GM21367 (cell line): ENCODE measurements at regions not wholly inside any gene's neighbourhood (a gene's known extent, or its start where the extent isn't known, plus 50 kb on each side); places are given as distances from the start of the nearest gene placed in this dataset.

Source experiments
- ATAC-seq: cut with Tn5 transposase; IDR thresholded peaks from one replicate; pipeline ENCODE4 v1.9.1; 2021; ENCODE audit not compliant: unreplicated experiment

GRCh38 chr7:155201325-155202087 lies 96.2 kb upstream of the INSIG1 start:
- ATAC-seq: no peak

- no peak for ATAC-seq
These were observed 95.4 kb upstream of the INSIG1 start for GRCh38 chr7:155202106-155202871.

GRCh38 chr7:155203059-155203881 lies 94.4 kb upstream of the INSIG1 start:
- no peak for ATAC-seq

- ATAC-seq: no peak
These were observed 93.6 kb upstream of the INSIG1 start for GRCh38 chr7:155203882-155204691.

- ATAC-seq: no peak
These were observed 92.8 kb upstream of the INSIG1 start for GRCh38 chr7:155204744-155205367.

GRCh38 chr7:155205368-155206317 lies 92.0 kb upstream of the INSIG1 start:
- ATAC-seq: peak; percentile 86

- peak; percentile 33 for ATAC-seq
These were observed 91.2 kb upstream of the INSIG1 start for GRCh38 chr7:155206318-155207020.

GRCh38 chr7:155207326-155208002 lies 90.2 kb upstream of the INSIG1 start:
- no peak for ATAC-seq

GRCh38 chr7:155208681-155209477 lies 88.8 kb upstream of the INSIG1 start:
- no peak for ATAC-seq

GRCh38 chr7:155209478-155210319 lies 88.0 kb upstream of the INSIG1 start:
- ATAC-seq: no peak

GRCh38 chr7:155210356-155210755 lies 87.3 kb upstream of the INSIG1 start:
- ATAC-seq: no peak

- ATAC-seq: no peak
These were observed 86.5 kb upstream of the INSIG1 start for GRCh38 chr7:155211173-155211572.

- ATAC-seq: no peak
These were observed 85.9 kb upstream of the INSIG1 start for GRCh38 chr7:155211761-155212160.

- ATAC-seq: no peak
These were observed 85.2 kb upstream of the INSIG1 start for GRCh38 chr7:155212301-155213015.

GRCh38 chr7:155213385-155213784 lies 84.3 kb upstream of the INSIG1 start:
- no peak for ATAC-seq
